HG03342 (cell line): ENCODE measurements at regions not wholly inside any gene's neighbourhood (a gene's known extent, or its start where the extent isn't known, plus 50 kb on each side); places are given as distances from the start of the nearest gene placed in this dataset.
"Not testable (repeated sequence)": the region's sequence is repeated elsewhere in the genome, so short reads cannot be mapped to it uniquely, and the experiment has no call there.

Source experiments
- ATAC-seq: cut with Tn5 transposase; IDR thresholded peaks from one replicate; pipeline ENCODE4 v1.9.1; 2021; ENCODE audit warnings: mild to moderate bottlenecking, moderate library complexity; ENCODE audit not compliant: unreplicated experiment

DNA sequence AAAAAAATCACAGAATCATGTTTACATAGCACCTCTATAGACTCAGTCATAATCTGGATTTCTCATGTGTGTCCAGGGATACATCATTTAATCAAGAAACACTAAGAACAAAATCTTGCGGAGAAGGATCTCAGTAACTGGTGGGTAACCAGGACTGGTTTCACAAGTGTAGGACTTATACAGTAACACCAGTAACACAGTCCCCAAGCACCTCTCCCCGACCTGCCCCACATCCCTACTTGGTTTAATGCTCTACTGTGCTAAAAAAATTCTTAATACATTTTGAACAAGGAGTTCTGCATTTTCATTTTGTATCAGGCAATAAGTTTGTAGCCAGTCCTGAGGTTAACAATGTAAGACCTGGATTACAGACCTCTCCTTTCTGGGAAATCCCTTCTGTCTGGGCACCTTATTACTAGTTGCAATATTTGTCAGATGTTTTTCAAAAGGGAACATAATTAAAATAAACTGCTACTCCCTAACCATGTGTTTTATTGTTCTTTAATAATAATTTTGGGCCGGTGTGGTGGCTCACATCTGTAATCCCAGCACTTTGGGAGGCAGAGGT, 57.6 kb upstream of the BBX start:
- ATAC-seq: no peak

DNA sequence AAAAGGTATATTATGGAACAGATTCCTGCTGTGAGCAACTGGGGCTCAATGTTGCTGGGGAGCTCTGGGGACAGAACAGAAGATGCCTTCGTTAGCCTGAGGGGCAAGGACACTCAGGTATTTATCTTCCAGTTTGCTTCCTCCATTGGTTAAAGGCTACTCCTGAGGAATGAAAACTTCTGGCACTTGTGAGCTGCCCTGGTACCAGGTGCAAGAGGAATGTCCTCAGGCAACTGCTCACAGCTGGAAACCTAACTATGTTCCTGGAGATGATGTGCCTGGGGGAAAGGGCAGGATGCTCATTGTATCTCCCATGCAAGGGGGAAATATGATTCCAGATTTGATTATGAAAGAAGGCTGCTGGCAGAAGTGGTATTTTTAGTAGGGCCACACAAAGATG, 54.0 kb upstream of the BBX start:
- no peak for ATAC-seq

DNA sequence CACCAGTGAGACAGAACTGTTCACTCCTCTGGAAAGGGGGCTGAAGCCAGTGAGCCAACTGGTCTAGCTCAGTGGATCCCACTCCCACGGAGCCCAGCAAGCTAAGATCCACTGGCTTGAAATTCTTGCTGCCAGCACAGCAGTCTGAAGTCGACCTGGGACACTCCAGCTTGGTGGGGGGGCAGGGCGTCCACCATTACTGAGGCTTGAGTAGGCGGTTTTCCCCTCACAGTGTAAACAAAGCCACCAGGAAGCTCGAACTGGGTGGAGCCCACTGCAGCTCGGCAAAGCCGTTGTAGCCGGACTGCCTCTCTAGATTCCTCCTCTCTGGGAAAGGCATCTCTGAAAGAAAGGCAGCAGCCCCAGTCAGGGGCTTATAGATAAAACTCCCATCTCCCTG, 52.3 kb upstream of the BBX start:
- ATAC-seq: not testable (repeated sequence)
